ENCODE measurements at regions not wholly inside any gene's neighbourhood (a gene's known extent, or its start where the extent isn't known, plus 50 kb on each side); places are given as distances from the start of the nearest gene placed in this dataset.
"Not testable (repeated sequence)": the region's sequence is repeated elsewhere in the genome, so short reads cannot be mapped to it uniquely, and the experiment has no call there.

- CTCF ChIA-PET: no interaction called here
- POLR2A ChIA-PET: no interaction called here
- DNase-seq: no peak
- no peaks in the 10 kb centered on the region for H3K36me3 ChIP-seq (ENCODE audit: control insufficient read depth, insufficient read depth, low read length)
- H3K4me1 Mint-ChIP-seq (ENCODE audit: low read depth, unreplicated experiment): no peaks in the 10 kb centered on the region
- H3K4me3 Mint-ChIP-seq (ENCODE audit: unreplicated experiment): no peak overlapping the region
- no peaks in the 10 kb centered on the region for H3K9me3 Mint-ChIP-seq (ENCODE audit: unreplicated experiment)
- H3K36me3 Mint-ChIP-seq (ENCODE audit: insufficient read depth, unreplicated experiment): no peaks in the 10 kb centered on the region
- H3K27me3 Mint-ChIP-seq (ENCODE audit: insufficient read depth, unreplicated experiment): peaks cover 6% of the 10 kb centered on the region
- no peaks in the 10 kb centered on the region for H3K4me1 ChIP-seq
- intact Hi-C loops (cut with micrococcal nuclease; ENCODE audit: unreplicated experiment): no loop called here
- no TSS peak for BruUV-seq (replicated peaks)
- TF ChIP-seq CTCF (IDR thresholded peaks at IDR 0.05; ENCODE audit: insufficient read depth in 1 of 2, low read depth in 1 of 2, low read length in 1 of 2, severe bottlenecking in 1 of 2, unreplicated experiment in 1 of 2): no peak
- peaks cover 4% of the 10 kb centered on the region; the same call in 1 of the 2 replicates for H3K9me3 ChIP-seq
- no peak overlapping the region for H3K27ac Mint-ChIP-seq (ENCODE audit: unreplicated experiment)
- H3K27me3 ChIP-seq (replicated peaks; ENCODE audit: control insufficient read depth, insufficient read depth, low read length): no peaks in the 10 kb centered on the region
- no peak overlapping the region for H3K4me3 ChIP-seq (ENCODE audit: low read depth, low read length)
Observed at GRCh38 chr10:33031171-33031570, 73.1 kb upstream of the ITGB1 start.

GRCh38 chr10:33028515-33028914, 70.5 kb upstream of the ITGB1 start:
- H3K27me3 ChIP-seq (replicated peaks; ENCODE audit: control insufficient read depth, insufficient read depth, low read length); DNase-seq; H3K4me3 Mint-ChIP-seq (ENCODE audit: unreplicated experiment); H3K36me3 ChIP-seq (ENCODE audit: control insufficient read depth, insufficient read depth, low read length); H3K36me3 Mint-ChIP-seq (ENCODE audit: insufficient read depth, unreplicated experiment); H3K27ac Mint-ChIP-seq (ENCODE audit: unreplicated experiment); BruUV-seq (replicated peaks); POLR2A ChIA-PET; H3K9me3 Mint-ChIP-seq (ENCODE audit: unreplicated experiment); intact Hi-C loops (cut with micrococcal nuclease; ENCODE audit: unreplicated experiment); CTCF ChIA-PET; H3K9me3 ChIP-seq; H3K4me1 Mint-ChIP-seq (ENCODE audit: low read depth, unreplicated experiment); H3K4me3 ChIP-seq (ENCODE audit: low read depth, low read length); H3K4me1 ChIP-seq: not testable (repeated sequence)
- H3K27me3 Mint-ChIP-seq (ENCODE audit: insufficient read depth, unreplicated experiment): peaks cover 14% of the 10 kb centered on the region

GRCh38 chr10:33027088-33027487, 69.1 kb upstream of the ITGB1 start:
- POLR2A ChIA-PET: no interaction called here
- no TSS peak for BruUV-seq (replicated peaks)
- H3K4me3 ChIP-seq (ENCODE audit: low read depth, low read length): no peak overlapping the region
- CTCF ChIA-PET: no interaction called here
- intact Hi-C loops (cut with micrococcal nuclease; ENCODE audit: unreplicated experiment): no loop called here
- peaks cover 1% of the 10 kb centered on the region; the same call in 1 of the 2 replicates for H3K27me3 ChIP-seq (replicated peaks; ENCODE audit: control insufficient read depth, insufficient read depth, low read length)
- Mint-ChIP-seq H3K4me1 (ENCODE audit: low read depth, unreplicated experiment) (no peaks in the 10 kb centered on the region), H3K36me3 (ENCODE audit: insufficient read depth, unreplicated experiment) (no peaks in the 10 kb centered on the region), H3K27ac (ENCODE audit: unreplicated experiment) (no peak overlapping the region), H3K27me3 (ENCODE audit: insufficient read depth, unreplicated experiment) (peaks cover 10% of the 10 kb centered on the region), H3K9me3 (ENCODE audit: unreplicated experiment) (no peaks in the 10 kb centered on the region), H3K4me3 (ENCODE audit: unreplicated experiment) (no peak overlapping the region)
- no peak for TF ChIP-seq CTCF (IDR thresholded peaks at IDR 0.05; ENCODE audit: insufficient read depth in 1 of 2, low read depth in 1 of 2, low read length in 1 of 2, severe bottlenecking in 1 of 2, unreplicated experiment in 1 of 2)
- DNase-seq: no peak
- no peaks in the 10 kb centered on the region for H3K36me3 ChIP-seq (ENCODE audit: control insufficient read depth, insufficient read depth, low read length)
- no peaks in the 10 kb centered on the region for H3K4me1 ChIP-seq
- H3K9me3 ChIP-seq: no peaks in the 10 kb centered on the region

GRCh38 chr10:33026422-33026821, 68.4 kb upstream of the ITGB1 start:
- ChIA-PET POLR2A (no interaction called here), CTCF (no interaction called here)
- Histone ChIP-seq H3K27me3 (replicated peaks; ENCODE audit: control insufficient read depth, insufficient read depth, low read length) (peaks cover 1% of the 10 kb centered on the region; the same call in 1 of the 2 replicates), H3K36me3 (ENCODE audit: control insufficient read depth, insufficient read depth, low read length) (no peaks in the 10 kb centered on the region), H3K4me1 (no peaks in the 10 kb centered on the region), H3K4me3 (ENCODE audit: low read depth, low read length) (no peak overlapping the region), H3K9me3 (no peaks in the 10 kb centered on the region)
- intact Hi-C loops (cut with micrococcal nuclease; ENCODE audit: unreplicated experiment): no loop called here
- no peaks in the 10 kb centered on the region for H3K9me3 Mint-ChIP-seq (ENCODE audit: unreplicated experiment)
- DNase-seq: no peak
- no peaks in the 10 kb centered on the region for H3K4me1 Mint-ChIP-seq (ENCODE audit: low read depth, unreplicated experiment)
- BruUV-seq (replicated peaks): no TSS peak
- no peak overlapping the region for H3K27ac Mint-ChIP-seq (ENCODE audit: unreplicated experiment)
- H3K27me3 Mint-ChIP-seq (ENCODE audit: insufficient read depth, unreplicated experiment): peaks cover 10% of the 10 kb centered on the region
- no peak for TF ChIP-seq CTCF (IDR thresholded peaks at IDR 0.05; ENCODE audit: insufficient read depth in 1 of 2, low read depth in 1 of 2, low read length in 1 of 2, severe bottlenecking in 1 of 2, unreplicated experiment in 1 of 2)
- no peaks in the 10 kb centered on the region for H3K36me3 Mint-ChIP-seq (ENCODE audit: insufficient read depth, unreplicated experiment)
- H3K4me3 Mint-ChIP-seq (ENCODE audit: unreplicated experiment): no peak overlapping the region
